ENCODE measurements at regions not wholly inside any gene's neighbourhood (a gene's known extent, or its start where the extent isn't known, plus 50 kb on each side); places are given as distances from the start of the nearest gene placed in this dataset.
"Not testable (repeated sequence)": the region's sequence is repeated elsewhere in the genome, so short reads cannot be mapped to it uniquely, and the experiment has no call there.

- WGBS, 2 donors: 65 to 68% methylated on average over 7 of the region's 7 CpGs
- intact Hi-C loops (cut with DNase I; ENCODE audit: low total_unique reads): no loop called here
- H3K4me3 ChIP-seq (ENCODE audit: low read depth, poor library complexity, severe bottlenecking): no peak overlapping the region
- TF ChIP-seq, protein P1, sequence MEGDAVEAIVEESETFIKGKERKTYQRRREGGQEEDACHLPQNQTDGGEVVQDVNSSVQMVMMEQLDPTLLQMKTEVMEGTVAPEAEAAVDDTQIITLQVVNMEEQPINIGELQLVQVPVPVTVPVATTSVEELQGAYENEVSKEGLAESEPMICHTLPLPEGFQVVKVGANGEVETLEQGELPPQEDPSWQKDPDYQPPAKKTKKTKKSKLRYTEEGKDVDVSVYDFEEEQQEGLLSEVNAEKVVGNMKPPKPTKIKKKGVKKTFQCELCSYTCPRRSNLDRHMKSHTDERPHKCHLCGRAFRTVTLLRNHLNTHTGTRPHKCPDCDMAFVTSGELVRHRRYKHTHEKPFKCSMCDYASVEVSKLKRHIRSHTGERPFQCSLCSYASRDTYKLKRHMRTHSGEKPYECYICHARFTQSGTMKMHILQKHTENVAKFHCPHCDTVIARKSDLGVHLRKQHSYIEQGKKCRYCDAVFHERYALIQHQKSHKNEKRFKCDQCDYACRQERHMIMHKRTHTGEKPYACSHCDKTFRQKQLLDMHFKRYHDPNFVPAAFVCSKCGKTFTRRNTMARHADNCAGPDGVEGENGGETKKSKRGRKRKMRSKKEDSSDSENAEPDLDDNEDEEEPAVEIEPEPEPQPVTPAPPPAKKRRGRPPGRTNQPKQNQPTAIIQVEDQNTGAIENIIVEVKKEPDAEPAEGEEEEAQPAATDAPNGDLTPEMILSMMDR (IDR thresholded peaks at IDR 0.05): no peak
- no peak for DNase-seq (ENCODE audit: low spot score in 2 of 2)
Measured at GRCh38 chr10:91088300-91089140, 131.9 kb upstream of the PCGF5 start.

DNA sequence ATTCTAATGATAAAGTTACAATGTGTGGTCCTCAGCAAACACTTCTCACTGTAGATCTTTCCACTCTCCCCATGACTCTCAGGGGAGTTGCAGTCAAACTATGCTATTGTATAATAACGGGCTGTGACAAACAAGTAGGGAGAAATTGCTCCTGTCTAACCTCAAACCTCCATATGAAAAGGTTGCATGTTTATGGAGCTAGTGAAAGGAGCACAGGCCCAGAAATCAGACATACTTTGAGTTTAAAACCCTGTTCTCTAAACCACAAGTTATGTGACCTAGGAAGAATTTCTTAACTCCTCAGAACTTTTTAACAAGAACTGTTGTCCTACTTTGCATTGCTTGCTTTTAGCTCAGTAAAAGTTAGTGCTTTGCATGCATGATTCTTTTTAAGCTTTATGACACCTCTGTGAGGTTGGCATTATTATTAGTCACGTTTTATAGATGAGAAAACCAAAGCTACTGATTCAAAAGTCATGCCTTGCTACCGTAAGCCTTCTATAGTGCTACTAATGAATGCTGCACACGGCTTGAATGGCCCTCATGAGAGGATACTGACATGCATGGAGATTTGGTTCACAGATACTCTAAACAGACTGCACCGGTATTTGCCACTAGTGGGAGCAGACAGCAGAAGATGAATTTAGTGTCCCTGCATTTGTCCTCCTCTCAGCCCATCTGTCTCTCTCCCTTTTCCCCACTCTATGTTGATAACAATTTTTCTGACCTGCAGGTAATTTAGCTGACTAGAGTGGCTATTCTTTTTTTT, 129.5 kb upstream of the PCGF5 start:
- intact Hi-C loops (cut with DNase I; ENCODE audit: low total_unique reads): no loop called here
- H3K4me3 ChIP-seq (ENCODE audit: low read depth, poor library complexity, severe bottlenecking): no peak overlapping the region
- 60 to 67% methylated on average over 5 of the region's 5 CpGs for WGBS, 2 donors
- DNase-seq (ENCODE audit: low spot score in 2 of 2): no peak
- TF ChIP-seq, protein P1 (IDR thresholded peaks at IDR 0.05): no peak
- no peak for TF ChIP-seq POLR2A (IDR thresholded peaks at IDR 0.05)

GRCh38 chr10:91091780-91092179, 128.7 kb upstream of the PCGF5 start:
- DNase-seq (ENCODE audit: low spot score in 2 of 2): no peak
- no peak overlapping the region for H3K4me3 ChIP-seq (ENCODE audit: low read depth, poor library complexity, severe bottlenecking)
- 90% methylated on average over 2 of the region's 2 CpGs for WGBS, 2 donors
- TF ChIP-seq POLR2A (IDR thresholded peaks at IDR 0.05): no peak
- TF ChIP-seq, protein P1 (IDR thresholded peaks at IDR 0.05): no peak
- intact Hi-C loops (cut with DNase I; ENCODE audit: low total_unique reads): no loop called here

DNA sequence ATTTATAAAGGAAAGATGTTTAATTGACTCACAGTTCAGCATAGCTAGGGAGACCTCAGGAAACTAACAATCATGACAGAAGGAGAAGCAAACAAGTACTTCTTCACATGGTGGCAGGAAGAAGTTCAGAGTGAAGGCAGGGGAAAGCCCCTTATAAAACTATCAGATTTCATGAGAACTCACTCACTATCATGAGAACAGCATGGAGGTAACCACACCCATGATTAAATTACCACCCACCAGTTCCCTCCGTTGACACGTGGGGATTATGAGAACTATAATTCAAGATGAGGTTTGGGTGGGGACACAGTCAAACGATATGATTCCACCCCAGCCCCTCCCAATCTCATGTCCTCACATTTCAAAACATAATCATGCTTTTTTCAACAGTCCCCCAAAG, 124.2 kb upstream of the PCGF5 start:
- 34 to 39% methylated on average over 3 of the region's 3 CpGs for WGBS, 2 donors
- no peak overlapping the region for H3K4me3 ChIP-seq (ENCODE audit: low read depth, poor library complexity, severe bottlenecking)
- TF ChIP-seq POLR2A (IDR thresholded peaks at IDR 0.05): no peak
- TF ChIP-seq, protein P1 (IDR thresholded peaks at IDR 0.05): no peak
- DNase-seq (ENCODE audit: low spot score in 2 of 2): no peak
- intact Hi-C loops (cut with DNase I; ENCODE audit: low total_unique reads): no loop called here

- intact Hi-C loops (cut with DNase I; ENCODE audit: low total_unique reads): no loop called here
- no peak for DNase-seq (ENCODE audit: low spot score in 2 of 2)
- TF ChIP-seq, protein P1 (IDR thresholded peaks at IDR 0.05): no peak
- TF ChIP-seq POLR2A (IDR thresholded peaks at IDR 0.05): no peak
- no peak overlapping the region for H3K4me3 ChIP-seq (ENCODE audit: low read depth, poor library complexity, severe bottlenecking)
Measured at GRCh38 chr10:91097313-91097712, 123.2 kb upstream of the PCGF5 start.

DNA sequence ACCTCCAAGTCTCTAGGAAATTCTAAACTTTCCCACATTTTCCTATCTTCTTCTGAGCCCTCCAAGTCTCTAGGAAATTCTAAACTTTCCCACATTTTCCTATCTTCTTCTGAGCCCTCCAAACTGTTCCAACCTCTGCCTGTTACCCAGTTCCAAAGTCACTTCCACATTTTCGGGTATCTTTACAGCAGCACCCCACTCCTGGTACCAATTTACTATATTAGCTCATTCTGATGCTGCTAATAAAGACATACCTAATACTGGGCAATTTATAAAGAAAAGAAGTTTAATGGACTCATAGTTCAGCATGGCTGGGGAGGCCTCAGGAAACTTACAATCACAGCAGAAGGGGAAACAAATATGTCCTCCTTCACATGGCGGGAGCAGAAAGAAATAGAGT, 122.4 kb upstream of the PCGF5 start:
- intact Hi-C loops (cut with DNase I; ENCODE audit: low total_unique reads); DNase-seq (ENCODE audit: low spot score in 2 of 2); H3K4me3 ChIP-seq (ENCODE audit: low read depth, poor library complexity, severe bottlenecking): not testable (repeated sequence)
- WGBS, 2 donors: 93 to 98% methylated on average over 2 of the region's 2 CpGs
